ENCODE measurements at regions not wholly inside any gene's neighbourhood (a gene's known extent, or its start where the extent isn't known, plus 50 kb on each side); places are given as distances from the start of the nearest gene placed in this dataset.
"Not testable (repeated sequence)": the region's sequence is repeated elsewhere in the genome, so short reads cannot be mapped to it uniquely, and the experiment has no call there.

DNA sequence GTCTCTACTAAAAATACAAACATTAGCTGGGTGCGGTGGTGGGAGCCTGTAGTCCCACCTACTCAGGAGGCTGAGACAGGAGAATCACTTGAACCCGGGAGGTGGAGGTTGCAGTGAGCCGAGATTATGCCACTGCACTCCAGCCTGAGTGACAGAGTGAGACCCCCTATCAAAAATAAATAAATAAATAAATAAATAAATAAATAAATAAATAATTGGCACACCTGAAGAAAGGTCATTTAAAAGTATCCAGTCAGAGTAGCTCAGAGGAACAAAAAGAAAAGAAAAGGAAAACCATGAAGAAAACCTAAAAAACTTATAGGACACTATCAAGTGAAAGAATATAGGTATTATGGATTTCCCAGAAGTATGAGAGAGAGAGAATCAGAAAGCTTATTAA lies 330.1 kb upstream of the AR start:
- H3K4me1 Mint-ChIP-seq (ENCODE audit: low read depth, unreplicated experiment); H3K36me3 Mint-ChIP-seq (ENCODE audit: low read depth, unreplicated experiment); H3K27me3 ChIP-seq (ENCODE audit: insufficient read depth, low read length); H3K36me3 ChIP-seq (ENCODE audit: insufficient read depth, low read length); H4K20me1 ChIP-seq (ENCODE audit: insufficient read depth, low read length); DNase-seq (ENCODE audit: low read depth); H3K9me3 Mint-ChIP-seq (ENCODE audit: unreplicated experiment); H3K27ac Mint-ChIP-seq (ENCODE audit: unreplicated experiment); H3K9ac ChIP-seq (ENCODE audit: low read length); H3K27ac ChIP-seq (ENCODE audit: low read depth, low read length); H3K4me2 ChIP-seq (ENCODE audit: low read length); FAIRE-seq; H3K4me3 ChIP-seq (ENCODE audit: insufficient read depth, low read depth, low read length); H3K9me3 ChIP-seq (ENCODE audit: insufficient read depth, low read depth, low read length); H3K79me2 ChIP-seq (ENCODE audit: insufficient read depth, low read length); H3K27me3 Mint-ChIP-seq (ENCODE audit: low read depth, unreplicated experiment); H3K4me1 ChIP-seq (ENCODE audit: insufficient read depth, low read length); H2AFZ ChIP-seq (ENCODE audit: low read depth, low read length); H3K4me3 Mint-ChIP-seq (ENCODE audit: unreplicated experiment): not testable (repeated sequence)

DNA sequence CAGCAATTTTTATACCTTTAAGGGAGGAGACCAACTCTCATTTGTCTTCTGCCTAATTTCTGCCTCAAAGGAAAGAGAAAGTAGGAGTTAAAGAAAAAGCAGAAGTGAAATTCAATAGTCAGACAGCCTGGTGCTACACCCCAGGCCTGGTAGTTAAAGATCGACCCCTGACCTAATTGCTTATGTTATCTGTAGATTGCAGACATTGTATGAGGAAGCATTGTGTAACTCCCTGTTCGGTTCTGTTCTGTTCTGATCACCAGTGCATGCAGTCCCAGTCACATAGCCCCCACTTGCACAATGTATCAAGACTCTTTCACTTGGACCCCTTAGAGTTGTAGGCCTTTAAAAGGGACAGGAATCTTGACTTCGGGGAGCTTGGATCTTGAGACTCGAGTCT lies 335.9 kb upstream of the AR start:
- Mint-ChIP-seq H3K4me3 (ENCODE audit: unreplicated experiment) (no peak overlapping the region), H3K9me3 (ENCODE audit: unreplicated experiment) (no peaks in the 10 kb centered on the region)
- H3K4me1 ChIP-seq (ENCODE audit: insufficient read depth, low read length): no peaks in the 10 kb centered on the region

GRCh38 chrX:67159437-67159836 lies 384.4 kb upstream of the AR start:
- no peaks in the 10 kb centered on the region for H3K36me3 Mint-ChIP-seq (ENCODE audit: low read depth, unreplicated experiment)
- no peak overlapping the region for H3K4me3 Mint-ChIP-seq (ENCODE audit: unreplicated experiment)

More for the DNA sequence above, 335.9 kb upstream of the AR start:
- H3K4me1 Mint-ChIP-seq (ENCODE audit: low read depth, unreplicated experiment): no peaks in the 10 kb centered on the region
- Histone ChIP-seq H3K4me3 (ENCODE audit: insufficient read depth, low read depth, low read length) (no peak overlapping the region), H3K9me3 (ENCODE audit: insufficient read depth, low read depth, low read length) (no peaks in the 10 kb centered on the region), H3K9ac (ENCODE audit: low read length) (no peak overlapping the region), H3K4me2 (ENCODE audit: low read length) (no peak overlapping the region), H3K27me3 (ENCODE audit: insufficient read depth, low read length) (no peaks in the 10 kb centered on the region), H3K27ac (ENCODE audit: low read depth, low read length) (no peak overlapping the region), H4K20me1 (ENCODE audit: insufficient read depth, low read length) (no peaks in the 10 kb centered on the region), H3K36me3 (ENCODE audit: insufficient read depth, low read length) (no peaks in the 10 kb centered on the region), H3K79me2 (ENCODE audit: insufficient read depth, low read length) (no peaks in the 10 kb centered on the region), H2AFZ (ENCODE audit: low read depth, low read length) (no peak overlapping the region)
- H3K27me3 Mint-ChIP-seq (ENCODE audit: low read depth, unreplicated experiment): no peaks in the 10 kb centered on the region
- DNase-seq (ENCODE audit: low read depth) (no peak), FAIRE-seq (no peak)
- no peak overlapping the region for H3K27ac Mint-ChIP-seq (ENCODE audit: unreplicated experiment)
- no peak for TF ChIP-seq EZH2 (IDR thresholded peaks at IDR 0.05; ENCODE audit: insufficient read depth, low read length)
- TF ChIP-seq CTCF (IDR thresholded peaks at IDR 0.05; ENCODE audit: insufficient read depth, low read depth, low read length): no peak
- no peaks in the 10 kb centered on the region for H3K36me3 Mint-ChIP-seq (ENCODE audit: low read depth, unreplicated experiment)

More at GRCh38 chrX:67159437-67159836, 384.4 kb upstream of the AR start:
- Histone ChIP-seq H3K9me3 (ENCODE audit: insufficient read depth, low read depth, low read length) (no peaks in the 10 kb centered on the region), H4K20me1 (ENCODE audit: insufficient read depth, low read length) (no peaks in the 10 kb centered on the region), H2AFZ (ENCODE audit: low read depth, low read length) (no peak overlapping the region), H3K9ac (ENCODE audit: low read length) (no peak overlapping the region), H3K27ac (ENCODE audit: low read depth, low read length) (no peak overlapping the region), H3K4me2 (ENCODE audit: low read length) (no peak overlapping the region), H3K79me2 (ENCODE audit: insufficient read depth, low read length) (no peaks in the 10 kb centered on the region), H3K27me3 (ENCODE audit: insufficient read depth, low read length) (no peaks in the 10 kb centered on the region), H3K4me3 (ENCODE audit: insufficient read depth, low read depth, low read length) (no peak overlapping the region), H3K36me3 (ENCODE audit: insufficient read depth, low read length) (no peaks in the 10 kb centered on the region), H3K4me1 (ENCODE audit: insufficient read depth, low read length) (no peaks in the 10 kb centered on the region)
- Mint-ChIP-seq H3K4me1 (ENCODE audit: low read depth, unreplicated experiment) (no peaks in the 10 kb centered on the region), H3K27me3 (ENCODE audit: low read depth, unreplicated experiment) (no peaks in the 10 kb centered on the region), H3K27ac (ENCODE audit: unreplicated experiment) (no peak overlapping the region), H3K9me3 (ENCODE audit: unreplicated experiment) (no peaks in the 10 kb centered on the region)
- DNase-seq (ENCODE audit: low read depth) (no peak), FAIRE-seq (no peak)
- TF ChIP-seq EZH2 (IDR thresholded peaks at IDR 0.05; ENCODE audit: insufficient read depth, low read length) (no peak), CTCF (IDR thresholded peaks at IDR 0.05; ENCODE audit: insufficient read depth, low read depth, low read length) (no peak)

Measured in astrocyte (in vitro differentiated cells and primary cell).